Spleen (tissue), 7 donors: ENCODE measurements at regions not wholly inside any gene's neighbourhood (a gene's known extent, or its start where the extent isn't known, plus 50 kb on each side); places are given as distances from the start of the nearest gene placed in this dataset.

Experiments used
- CTCF ChIP-seq, 11 experiments: fragments of 200-600 bp in 7 of 11; fragments of 450-650 bp in 4 of 11; sonication (generic) in 4 of 11; IDR thresholded peaks in 8 of 11; conservative IDR thresholded peaks in 3 of 11; 1 replicate in 7 of 11; 2 replicates in 4 of 11; pipeline versions ENCODE4 v1.4.0 to v1.8.0; 2016 to 2021; ENCODE audit warnings: antibody characterized with exemption in 11 of 11, inconsistent platforms in 4 of 11, mild to moderate bottlenecking in 1 of 11
- POLR2A ChIP-seq, 3 donors: fragments of 450-650 bp; IDR thresholded peaks; one replicate each; pipeline ENCODE4 v1.5.1; 2017; ENCODE audit warnings: antibody characterized with exemption in 3 of 3, mild to moderate bottlenecking in 1 of 3
- donor health status: DM: no; HTN: no; CAD: no; lungs with moderate emphysema.
- donor health status: DM: no; HTN: no; CAD: no.
- donor health status: DM: no; HTN: no; CAD: no.

- TF ChIP-seq POLR2A (IDR thresholded peaks at IDR 0.05), result no peak
- no peak for TF ChIP-seq CTCF (IDR thresholded peaks at IDR 0.05 in 8 of 11, conservative IDR thresholded peaks at IDR 0.05 in 3 of 11)
Observed at GRCh38 chr5:124884114-124884513, 137.7 kb upstream of the ZNF608 start.
